GM23338 (cell line): ENCODE measurements at regions not wholly inside any gene's neighbourhood (a gene's known extent, or its start where the extent isn't known, plus 50 kb on each side); places are given as distances from the start of the nearest gene placed in this dataset.

Experiments used
- CREB1 ChIP-seq: fragments of 250-450 bp; sonication (Bioruptor Pico); IDR thresholded peaks from 2 replicates; pipeline ENCODE4 v1.5.0; 2020; ENCODE audit warnings: low read depth, mild to moderate bottlenecking, moderate library complexity
- CTCF ChIP-seq, 2 experiments: fragments of 200-600 bp in 1 of 2; sonication (generic) in 1 of 2; conservative IDR thresholded peaks; 2 replicates each; pipeline versions ENCODE4 v1.5.1 to v1.6.1; 2016 to 2017; ENCODE audit warnings: antibody characterized with exemption in 2 of 2, low read depth in 2 of 2, mild to moderate bottlenecking in 2 of 2, moderate library complexity in 1 of 2
- ETS1 ChIP-seq: IDR thresholded peaks from 2 replicates; pipeline ENCODE4 v1.6.1; 2016; ENCODE audit warnings: antibody characterized with exemption
- EZH2 ChIP-seq: fragments of 200-600 bp; sonication (generic); IDR thresholded peaks from one replicate; pipeline ENCODE4 v1.8.0; 2017; ENCODE audit warnings: antibody characterized with exemption, mild to moderate bottlenecking, low read depth; ENCODE audit not compliant: unreplicated experiment
- EZH2phosphoT487 ChIP-seq: fragments of 200-600 bp; sonication (generic); IDR thresholded peaks from one replicate; pipeline ENCODE4 v1.8.1; 2018; ENCODE audit warnings: antibody characterized with exemption; ENCODE audit not compliant: unreplicated experiment
- JUNB ChIP-seq: IDR thresholded peaks from one replicate; pipeline ENCODE4 v1.6.1; 2016; ENCODE audit warnings: antibody characterized with exemption; ENCODE audit not compliant: unreplicated experiment
- POLR2AphosphoS5 ChIP-seq: IDR thresholded peaks from 2 replicates; pipeline ENCODE4 v1.6.1; 2016; ENCODE audit warnings: antibody characterized with exemption, low read depth
- REST ChIP-seq: IDR thresholded peaks from one replicate; pipeline ENCODE4 v1.6.1; 2018; ENCODE audit warnings: antibody characterized with exemption; ENCODE audit not compliant: unreplicated experiment
- STAT1 ChIP-seq: IDR thresholded peaks from one replicate; pipeline ENCODE4 v1.6.1; 2016; ENCODE audit warnings: antibody characterized with exemption; ENCODE audit not compliant: unreplicated experiment
- ZNF462 ChIP-seq: fragments of 250-450 bp; sonication (Bioruptor Pico); IDR thresholded peaks from 2 replicates; pipeline ENCODE4 v1.5.0; 2020; ENCODE audit warnings: mild to moderate bottlenecking, moderate library complexity

GRCh38 chr12:91327889-91328288, 145.3 kb upstream of the DCN start:
- TF ChIP-seq CREB1 (CRISPR knock-in tag) = no peak
- TF ChIP-seq CTCF (conservative IDR thresholded peaks at IDR 0.05; ENCODE audit: low read depth in 2 of 2) = no peak
- no peak for TF ChIP-seq POLR2AphosphoS5
- TF ChIP-seq EZH2phosphoT487 = no peak
- no peak for TF ChIP-seq ETS1
- TF ChIP-seq EZH2 = no peak
- TF ChIP-seq ZNF462 (CRISPR knock-in tag) = no peak
- TF ChIP-seq STAT1 = no peak
- no peak for TF ChIP-seq REST
- TF ChIP-seq JUNB = no peak
